GM12864 (cell line): ENCODE measurements at regions not wholly inside any gene's neighbourhood (a gene's known extent, or its start where the extent isn't known, plus 50 kb on each side); places are given as distances from the start of the nearest gene placed in this dataset.

ENCODE experiments used
- DNase-seq: peaks from one replicate; pipeline ENCODE4 v3.0.0-alpha.2; 2011; ENCODE audit warnings: low read depth
- H3K4me3 ChIP-seq: 2 replicates; pipeline ENCODE4 v1.5.1; 2011; ENCODE audit warnings: mild to moderate bottlenecking, low read depth, low read length, control low read depth
- TF ChIP-seq, protein P1 (sequence below): IDR thresholded peaks from 2 replicates; pipeline ENCODE4 v1.5.1; 2011; ENCODE audit warnings: low read depth, mild to moderate bottlenecking, moderate library complexity, low read length, control low read depth, inconsistent platforms; ENCODE audit errors: missing control alignments

DNA sequence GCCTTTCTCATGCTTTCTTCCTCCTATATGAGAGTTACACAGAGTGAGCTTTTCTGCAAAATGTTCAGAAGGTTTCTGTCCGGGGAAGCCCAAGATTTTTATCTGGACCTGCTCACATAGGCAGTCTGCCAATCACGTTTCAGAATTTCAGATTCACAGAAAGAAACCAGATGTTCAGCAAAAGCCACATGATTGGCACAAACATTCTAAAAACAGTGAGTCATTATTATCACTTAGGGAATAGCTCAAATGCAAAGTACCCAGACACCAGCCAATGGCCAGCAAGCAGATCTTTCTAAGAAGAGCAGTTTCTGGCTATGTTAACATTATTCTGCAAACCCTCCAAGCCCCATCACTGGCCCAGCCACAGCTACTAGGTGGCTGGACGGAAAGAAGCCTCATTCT is 1558.5 kb upstream of the TMEM132C start:
- H3K4me3 ChIP-seq: no peak overlapping the region
- TF ChIP-seq, protein P1, sequence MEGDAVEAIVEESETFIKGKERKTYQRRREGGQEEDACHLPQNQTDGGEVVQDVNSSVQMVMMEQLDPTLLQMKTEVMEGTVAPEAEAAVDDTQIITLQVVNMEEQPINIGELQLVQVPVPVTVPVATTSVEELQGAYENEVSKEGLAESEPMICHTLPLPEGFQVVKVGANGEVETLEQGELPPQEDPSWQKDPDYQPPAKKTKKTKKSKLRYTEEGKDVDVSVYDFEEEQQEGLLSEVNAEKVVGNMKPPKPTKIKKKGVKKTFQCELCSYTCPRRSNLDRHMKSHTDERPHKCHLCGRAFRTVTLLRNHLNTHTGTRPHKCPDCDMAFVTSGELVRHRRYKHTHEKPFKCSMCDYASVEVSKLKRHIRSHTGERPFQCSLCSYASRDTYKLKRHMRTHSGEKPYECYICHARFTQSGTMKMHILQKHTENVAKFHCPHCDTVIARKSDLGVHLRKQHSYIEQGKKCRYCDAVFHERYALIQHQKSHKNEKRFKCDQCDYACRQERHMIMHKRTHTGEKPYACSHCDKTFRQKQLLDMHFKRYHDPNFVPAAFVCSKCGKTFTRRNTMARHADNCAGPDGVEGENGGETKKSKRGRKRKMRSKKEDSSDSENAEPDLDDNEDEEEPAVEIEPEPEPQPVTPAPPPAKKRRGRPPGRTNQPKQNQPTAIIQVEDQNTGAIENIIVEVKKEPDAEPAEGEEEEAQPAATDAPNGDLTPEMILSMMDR: no peak
- no peak for DNase-seq

DNA sequence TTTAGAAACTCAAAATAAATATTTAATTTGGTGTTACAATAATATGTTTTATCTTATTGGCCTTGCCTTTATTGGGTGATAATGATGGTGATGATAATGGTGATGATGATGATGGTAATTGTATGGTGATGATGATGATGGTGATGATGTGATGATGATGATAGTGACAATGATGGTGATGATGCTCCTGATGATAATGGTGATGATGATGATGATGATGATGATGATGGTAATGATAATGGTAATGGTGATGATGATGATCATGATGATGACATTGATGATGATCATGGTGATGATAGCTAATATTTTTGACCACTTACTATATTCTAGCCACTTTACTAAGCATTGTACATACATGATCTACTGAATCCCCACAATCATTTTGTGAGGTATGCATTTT is 1548.6 kb upstream of the TMEM132C start:
- no peak overlapping the region for H3K4me3 ChIP-seq
- no peak for DNase-seq
- TF ChIP-seq, protein P1: no peak

DNA sequence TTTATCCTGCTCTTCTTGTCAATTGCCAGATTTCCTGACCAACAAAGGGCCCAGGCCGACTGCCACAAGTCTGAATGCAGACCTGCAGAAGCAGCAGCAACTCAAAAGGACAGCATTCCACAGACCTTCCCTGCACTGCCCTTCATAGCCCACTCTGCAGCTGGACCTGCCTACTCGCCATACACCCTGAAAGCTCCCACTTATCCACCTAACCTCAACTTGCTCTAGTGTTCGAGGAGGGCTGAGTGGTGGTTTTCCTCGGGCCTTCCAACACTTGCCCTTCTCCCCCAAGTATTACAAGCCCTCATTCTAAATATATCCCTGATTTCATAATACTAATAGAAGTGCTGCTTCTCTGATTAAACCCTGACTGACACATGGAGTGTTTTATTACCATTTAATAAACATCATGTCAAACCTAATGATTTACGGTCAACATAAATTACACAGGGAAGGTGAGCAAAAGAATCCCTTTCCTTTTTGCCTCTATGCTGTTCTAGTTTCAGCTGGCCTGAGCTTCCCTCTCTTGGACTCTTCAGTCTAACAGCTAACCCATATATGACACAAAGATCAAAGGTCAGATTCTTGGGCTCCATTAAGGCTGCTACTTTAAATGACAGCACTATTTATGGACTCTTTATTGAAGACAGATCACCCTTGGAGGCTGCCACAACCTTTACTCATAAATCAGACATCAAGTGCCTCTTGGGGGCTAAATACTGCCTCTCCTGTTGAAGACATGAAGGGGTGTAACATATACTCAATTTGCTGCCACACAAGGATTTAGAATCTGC is 1546.9 kb upstream of the TMEM132C start:
- no peak overlapping the region for H3K4me3 ChIP-seq
- TF ChIP-seq, protein P1: no peak
- no peak for DNase-seq

DNA sequence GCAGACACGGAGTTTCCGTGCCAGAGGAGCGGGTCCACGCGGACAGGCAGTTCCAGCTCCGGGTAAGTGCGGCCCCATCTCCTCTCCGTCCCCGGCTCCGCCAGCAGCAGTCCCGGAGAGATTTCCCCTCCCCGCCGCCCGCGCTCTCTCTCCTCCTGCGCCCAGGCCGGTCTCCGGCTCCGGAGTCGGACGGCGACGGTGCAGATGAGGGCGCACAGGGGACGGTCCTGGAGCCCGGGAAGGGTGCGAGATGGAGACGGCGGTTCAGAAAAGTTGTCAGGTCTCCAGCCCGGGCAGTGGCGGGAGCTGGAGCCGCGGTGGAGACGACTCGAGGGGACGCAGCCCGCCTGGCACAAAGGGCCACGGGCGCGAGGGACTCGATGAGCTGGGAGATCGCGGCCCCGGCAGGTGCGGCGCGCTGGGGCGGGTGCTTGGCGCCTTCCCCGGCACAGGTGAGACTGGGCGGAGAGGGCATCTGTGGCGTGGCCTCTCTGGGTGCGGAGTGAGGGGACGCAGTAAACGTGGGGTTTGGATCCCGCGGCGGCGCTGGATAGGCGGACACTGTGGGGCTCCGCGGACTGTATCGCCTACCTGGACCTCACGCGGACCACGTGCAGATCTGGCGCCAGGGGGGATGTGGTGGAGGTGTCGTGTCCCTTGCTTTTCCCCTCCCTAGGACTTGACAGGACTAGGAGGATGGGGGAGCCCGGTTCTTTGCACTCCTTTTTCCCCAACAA is 1540.3 kb upstream of the TMEM132C start:
- DNase-seq: no peak
- TF ChIP-seq, protein P1: no peak
- H3K4me3 ChIP-seq: no peak overlapping the region

DNA sequence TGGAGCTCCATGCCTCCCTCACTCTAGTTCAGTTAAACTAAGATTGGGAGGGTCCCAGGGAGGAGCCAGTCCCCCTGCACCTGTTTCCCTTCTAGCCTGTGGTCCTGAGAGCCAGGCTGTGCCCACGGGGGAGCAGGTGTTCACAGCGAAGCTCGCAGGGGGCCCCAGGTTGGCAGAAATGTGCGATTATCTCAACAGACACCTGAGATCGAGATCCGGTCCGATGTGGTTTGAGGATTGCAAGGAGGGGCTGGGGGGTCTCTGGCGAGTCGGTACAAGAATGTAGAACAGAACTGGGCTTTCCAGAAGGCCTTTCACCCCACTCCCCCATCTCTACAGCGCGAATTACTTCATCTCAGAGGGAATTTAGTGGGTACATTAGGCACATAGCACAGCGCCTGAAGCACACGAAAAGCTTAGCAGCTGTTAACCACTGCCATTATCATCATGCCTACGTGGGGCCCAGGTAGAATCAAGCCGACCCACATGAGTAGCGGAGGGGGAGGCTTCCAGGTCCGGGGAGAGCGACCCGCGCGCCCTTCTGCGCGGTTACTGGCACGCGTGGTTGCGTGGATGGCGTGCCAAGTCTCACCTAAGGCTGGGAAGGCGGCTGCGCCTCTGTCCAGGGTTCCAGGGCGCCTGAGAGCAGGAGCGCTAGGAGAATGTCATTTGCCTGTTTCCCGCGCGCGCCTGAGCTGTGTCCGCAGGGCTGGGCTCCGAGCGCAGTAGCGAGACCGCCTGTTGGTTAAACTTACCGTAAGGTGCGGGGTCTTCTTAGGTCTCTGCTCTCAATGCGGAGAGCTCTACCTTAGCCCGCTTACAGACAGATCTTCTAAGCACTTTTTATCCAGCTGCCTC is 1539.5 kb upstream of the TMEM132C start:
- TF ChIP-seq, protein P1: no peak
- no peak for DNase-seq
- no peak overlapping the region for H3K4me3 ChIP-seq

DNA sequence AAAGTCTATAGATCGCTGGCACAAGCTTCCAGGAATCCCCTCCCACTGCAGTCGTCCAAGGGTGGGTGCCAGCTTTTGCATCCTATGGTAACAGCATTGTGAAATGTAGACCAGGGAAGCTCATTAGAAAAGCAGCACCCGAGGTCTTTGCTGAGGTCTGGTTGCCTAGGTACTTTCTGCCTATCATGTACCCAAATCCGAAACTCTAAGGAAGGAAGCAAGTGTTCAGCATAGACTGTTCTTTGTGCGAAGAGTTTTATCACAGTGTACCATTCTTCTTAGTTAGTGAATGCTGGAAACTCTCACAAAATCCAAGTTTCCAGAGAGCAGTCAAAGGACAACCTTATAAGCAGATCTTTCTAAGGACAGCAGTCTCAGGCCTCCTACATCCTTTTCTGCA is 1532.7 kb upstream of the TMEM132C start:
- TF ChIP-seq, protein P1: no peak
- H3K4me3 ChIP-seq: no peak overlapping the region
- no peak for DNase-seq
